SK-N-SH (cell line): ENCODE measurements at regions not wholly inside any gene's neighbourhood (a gene's known extent, or its start where the extent isn't known, plus 50 kb on each side); places are given as distances from the start of the nearest gene placed in this dataset.

Source experiments
- CTCF ChIA-PET: fragments of 300-600, 350-600 bp; formaldehyde crosslinking; extraction: SDS; loops from one replicate; lab custom pipeline; 2021; lab: Yijun Ruan, JAX
- POLR2A ChIA-PET: fragments of 350-600 bp; sonication (Branson Sonifier 250); formaldehyde crosslinking; extraction: SDS; loops from one replicate; lab custom pipeline; 2020; ENCODE audit warnings: antibody characterized with exemption, inconsistent platforms; lab: Yijun Ruan, JAX
- DNase-seq: peaks from one replicate; pipeline ENCODE4 v3.0.0; 2012
- H2AFZ ChIP-seq: fragments of 200-600 bp; sonication (generic); 2 replicates; pipeline ENCODE4 v1.8.1; 2016; ENCODE audit warnings: antibody characterized with exemption, mild to moderate bottlenecking, low read depth
- H3F3A ChIP-seq: fragments of 200-600 bp; sonication (generic); replicated peaks from 2 replicates; pipeline ENCODE3; 2016; ENCODE audit warnings: antibody characterized with exemption, mild to moderate bottlenecking; ENCODE audit not compliant: insufficient read depth
- H3K27ac ChIP-seq, 2 experiments: fragments of 200-500 bp in 1 of 2; fragments of 200-600 bp in 1 of 2; sonication (Bioruptor generic) in 1 of 2; sonication (generic), shearing (Covaris generic) in 1 of 2; 2 replicates each; pipeline versions ENCODE4 v1.5.1 to v1.6.1; 2014 to 2016; ENCODE audit warnings: low read depth in 2 of 2, inconsistent platforms in 1 of 2, low read length in 1 of 2, mild to moderate bottlenecking in 1 of 2, mixed read lengths in 1 of 2
- H3K27me3 ChIP-seq: fragments of 200-600 bp; sonication (generic), shearing (Covaris generic); 2 replicates; pipeline ENCODE4 v1.6.1; 2016; ENCODE audit warnings: mixed run types; ENCODE audit not compliant: insufficient read depth
- H3K36me3 ChIP-seq, 2 experiments: fragments of 200-500 bp in 1 of 2; fragments of 200-600 bp in 1 of 2; sonication (Bioruptor generic) in 1 of 2; sonication (generic) in 1 of 2; replicated peaks in 1 of 2; 2 replicates each; pipeline versions ENCODE3 to v1.5.1; 2014 to 2016; ENCODE audit warnings: low read length in 1 of 2, mild to moderate bottlenecking in 1 of 2; ENCODE audit not compliant: insufficient read depth in 2 of 2, control insufficient read depth in 1 of 2
- H3K4me1 ChIP-seq, 2 experiments: fragments of 200-500 bp in 1 of 2; fragments of 200-600 bp in 1 of 2; sonication (Bioruptor generic) in 1 of 2; sonication (generic), shearing (Covaris generic) in 1 of 2; 2 replicates each; pipeline versions ENCODE4 v1.5.1 to v1.6.1; 2014 to 2016; ENCODE audit warnings: low read depth in 1 of 2, low read length in 1 of 2, mixed run types in 1 of 2; ENCODE audit not compliant: insufficient read depth in 2 of 2, control insufficient read depth in 1 of 2
- H3K4me2 ChIP-seq: fragments of 200-600 bp; sonication (generic), shearing (Covaris generic); 2 replicates; pipeline ENCODE4 v1.6.1; 2017; ENCODE audit warnings: mixed run types
- H3K4me3 ChIP-seq, 2 experiments: fragments of 200-500 bp in 1 of 2; fragments of 200-600 bp in 1 of 2; sonication (Bioruptor generic) in 1 of 2; sonication (generic), shearing (Covaris generic) in 1 of 2; 2 replicates each; pipeline versions ENCODE4 v1.5.1 to v1.8.1; 2014 to 2016; ENCODE audit warnings: low read depth in 2 of 2, inconsistent platforms in 1 of 2, low read length in 1 of 2, mild to moderate bottlenecking in 1 of 2, mixed read lengths in 1 of 2, moderate library complexity in 1 of 2
- H3K79me2 ChIP-seq: fragments of 200-600 bp; sonication (generic); 2 replicates; pipeline ENCODE4 v1.8.1; 2017; ENCODE audit warnings: mild to moderate bottlenecking; ENCODE audit not compliant: insufficient read depth
- H3K9ac ChIP-seq: fragments of 200-600 bp; sonication (generic); 2 replicates; pipeline ENCODE4 v1.6.1; 2017; ENCODE audit warnings: mixed run types
- H3K9me2 ChIP-seq: fragments of 200-600 bp; sonication (generic); 2 replicates; pipeline ENCODE4 v1.6.1; 2017; ENCODE audit warnings: mixed run types
- H3K9me3 ChIP-seq: fragments of 200-600 bp; sonication (generic); 2 replicates; pipeline ENCODE4 v1.6.1; 2017; ENCODE audit warnings: mixed run types, mild to moderate bottlenecking, moderate library complexity
- H4K20me1 ChIP-seq: fragments of 200-600 bp; sonication (generic); 2 replicates; pipeline ENCODE4 v1.6.1; 2017; ENCODE audit warnings: mild to moderate bottlenecking, mixed run types; ENCODE audit not compliant: insufficient read depth
- CHD2 ChIP-seq: fragments of 150-350 bp; IDR thresholded peaks from 2 replicates; pipeline ENCODE4 v1.6.1; 2018; ENCODE audit warnings: low read length; ENCODE audit not compliant: partially characterized antibody
- EP300 ChIP-seq, 2 experiments: IDR thresholded peaks; 2 replicates each; pipeline versions ENCODE4 v1.4.0 to v1.6.1; 2012; ENCODE audit warnings: borderline replicate concordance in 1 of 2, low read depth in 1 of 2, low read length in 1 of 2
- FOSL2 ChIP-seq: IDR thresholded peaks from 2 replicates; pipeline ENCODE4 v1.4.0; 2012; ENCODE audit warnings: low read depth, mild to moderate bottlenecking, moderate library complexity, borderline replicate concordance
- FOXM1 ChIP-seq: IDR thresholded peaks from 2 replicates; pipeline ENCODE4 v1.4.0; 2012; ENCODE audit warnings: low read depth, mild to moderate bottlenecking
- NFIC ChIP-seq: IDR thresholded peaks from 2 replicates; pipeline ENCODE4 v1.4.0; 2012; ENCODE audit warnings: borderline replicate concordance
- NRF1 ChIP-seq: IDR thresholded peaks from 2 replicates; pipeline ENCODE4 v1.6.1; 2012; ENCODE audit warnings: low read depth, mild to moderate bottlenecking, low read length
- POLR2AphosphoS5 ChIP-seq: IDR thresholded peaks from 2 replicates; pipeline ENCODE4 v1.6.1; 2012; ENCODE audit warnings: low read depth, low read length
- RAD21 ChIP-seq: IDR thresholded peaks from 2 replicates; pipeline ENCODE4 v1.6.1; 2012; ENCODE audit warnings: mild to moderate bottlenecking, low read length
- RFX5 ChIP-seq: IDR thresholded peaks from 2 replicates; pipeline ENCODE4 v1.6.1; 2012; ENCODE audit warnings: mild to moderate bottlenecking, improper control_type of control experiment, low read length
- RXRA ChIP-seq: IDR thresholded peaks from 2 replicates; pipeline ENCODE4 v1.4.0; 2012; ENCODE audit warnings: low read depth, mild to moderate bottlenecking, borderline replicate concordance
- SMC3 ChIP-seq: IDR thresholded peaks from 2 replicates; pipeline ENCODE4 v1.6.1; 2012; ENCODE audit warnings: low read depth, low read length, improper control_type of control experiment
- TAF1 ChIP-seq: IDR thresholded peaks from 2 replicates; pipeline ENCODE4 v1.6.1; 2012; ENCODE audit warnings: low read depth, mild to moderate bottlenecking, low read length, moderate library complexity, borderline replicate concordance
- YY1 ChIP-seq: IDR thresholded peaks from 2 replicates; pipeline ENCODE4 v1.4.0; 2012; ENCODE audit warnings: low read depth, mild to moderate bottlenecking
- WGBS: methylation state at CpG from one replicate; pipeline ENCODE4 v1.1.6; 2017; ENCODE audit warnings: low lambda C conversion rate; 5-methylcytosine and 5-hydroxymethylcytosine counted together
- TF ChIP-seq, protein P1 (sequence below): fragments of 200-600 bp; sonication (generic); IDR thresholded peaks from 2 replicates; pipeline ENCODE4 v1.6.1; 2017; ENCODE audit warnings: antibody characterized with exemption, mild to moderate bottlenecking, moderate library complexity
- TF ChIP-seq, protein P2 (sequence below): IDR thresholded peaks from 2 replicates; pipeline ENCODE4 v1.6.1; 2012; ENCODE audit warnings: mild to moderate bottlenecking, low read depth, low read length, moderate library complexity
- TF ChIP-seq, protein P3 (sequence below): IDR thresholded peaks from 2 replicates; pipeline ENCODE4; 2012

DNA sequence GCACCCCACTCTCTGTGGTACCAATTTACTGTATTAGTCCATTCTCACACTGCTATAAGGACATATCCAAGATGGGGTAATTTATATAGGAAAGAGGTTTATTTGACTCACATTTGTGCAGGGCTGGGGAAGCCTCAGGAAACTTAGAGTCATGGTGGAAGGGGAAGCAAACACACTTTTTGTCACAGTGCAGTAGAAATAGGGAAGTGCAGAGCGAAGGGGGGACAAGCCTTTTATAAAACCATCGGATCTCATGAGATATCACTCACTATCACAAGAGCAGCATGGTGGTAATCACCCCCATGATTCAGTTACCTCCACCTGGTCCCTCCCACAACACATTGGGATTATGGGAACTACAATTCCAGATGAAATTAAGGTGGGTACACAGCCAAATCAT lies 766.9 kb upstream of the PCDH10 start:
- H3K4me1 ChIP-seq, result no peaks in the 10 kb centered on the region
- ChIA-PET POLR2A (no interaction called here), CTCF (no interaction called here)
- H3K27me3 ChIP-seq, result no peaks in the 10 kb centered on the region
- no peaks in the 10 kb centered on the region for H3K36me3 ChIP-seq
- H3K4me2 ChIP-seq, result no peak overlapping the region
- H2AFZ ChIP-seq, result no peak overlapping the region
- H3K9me3 ChIP-seq, result no peaks in the 10 kb centered on the region
- no peaks in the 10 kb centered on the region for H3F3A ChIP-seq
- H3K79me2 ChIP-seq, result no peaks in the 10 kb centered on the region
- no peak for DNase-seq
- no peak overlapping the region for H3K9ac ChIP-seq
- no peak overlapping the region for H3K4me3 ChIP-seq
- no peak for TF ChIP-seq TAF1
- no peak for TF ChIP-seq FOXM1
- no peak for TF ChIP-seq RFX5
- no peak for TF ChIP-seq NFIC
- no peak for TF ChIP-seq YY1
- TF ChIP-seq SMC3, result no peak
- TF ChIP-seq EP300 (IDR thresholded peaks at IDR 0.05; ENCODE audit: borderline replicate concordance in 1 of 2, low read depth in 1 of 2, low read length in 1 of 2), result no peak
- no peak for TF ChIP-seq POLR2AphosphoS5
- no peak for TF ChIP-seq NRF1
- no peak overlapping the region for H3K27ac ChIP-seq
- WGBS, result 0% methylated on average over 2 of the region's 2 CpGs
- H3K9me2 ChIP-seq, result no peaks in the 10 kb centered on the region
- H4K20me1 ChIP-seq, result no peaks in the 10 kb centered on the region

DNA sequence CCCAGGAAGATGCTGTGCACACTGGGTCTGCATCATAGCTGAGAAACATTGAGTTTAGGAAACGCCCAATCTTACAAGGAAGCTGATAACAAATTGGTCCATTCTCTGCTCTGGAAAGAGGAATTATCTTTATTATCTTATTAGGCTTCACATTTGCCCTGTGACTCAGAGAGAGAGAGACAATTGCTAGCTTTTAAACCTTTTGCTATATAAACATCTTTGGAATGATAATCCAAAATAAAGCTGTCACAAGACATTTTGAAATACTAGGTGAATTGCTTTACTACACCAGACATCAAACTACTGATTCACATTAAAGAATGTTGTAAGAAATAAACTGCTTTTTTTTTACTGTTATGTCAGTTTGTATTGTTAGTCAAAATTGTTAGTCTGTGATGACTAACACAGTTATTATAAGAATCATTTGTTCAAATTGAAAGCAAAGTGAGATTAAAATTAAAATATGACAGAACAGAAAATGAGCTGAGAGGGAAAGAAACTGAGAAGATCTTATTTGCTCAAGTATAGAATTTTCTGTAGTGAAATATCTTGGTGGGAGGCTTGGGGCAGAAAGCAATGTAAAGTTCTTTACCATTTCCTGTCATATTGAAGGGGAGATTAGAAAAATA lies 765.4 kb upstream of the PCDH10 start:
- Histone ChIP-seq H3K4me2 (no peak overlapping the region), H3K27me3 (no peaks in the 10 kb centered on the region), H3K4me3 (no peak overlapping the region), H2AFZ (no peak overlapping the region), H3K36me3 (no peaks in the 10 kb centered on the region), H3K79me2 (no peaks in the 10 kb centered on the region), H3K9ac (no peak overlapping the region)
- TF ChIP-seq FOSL2, result no peak
- no peak for TF ChIP-seq SMC3
- TF ChIP-seq, protein P1, sequence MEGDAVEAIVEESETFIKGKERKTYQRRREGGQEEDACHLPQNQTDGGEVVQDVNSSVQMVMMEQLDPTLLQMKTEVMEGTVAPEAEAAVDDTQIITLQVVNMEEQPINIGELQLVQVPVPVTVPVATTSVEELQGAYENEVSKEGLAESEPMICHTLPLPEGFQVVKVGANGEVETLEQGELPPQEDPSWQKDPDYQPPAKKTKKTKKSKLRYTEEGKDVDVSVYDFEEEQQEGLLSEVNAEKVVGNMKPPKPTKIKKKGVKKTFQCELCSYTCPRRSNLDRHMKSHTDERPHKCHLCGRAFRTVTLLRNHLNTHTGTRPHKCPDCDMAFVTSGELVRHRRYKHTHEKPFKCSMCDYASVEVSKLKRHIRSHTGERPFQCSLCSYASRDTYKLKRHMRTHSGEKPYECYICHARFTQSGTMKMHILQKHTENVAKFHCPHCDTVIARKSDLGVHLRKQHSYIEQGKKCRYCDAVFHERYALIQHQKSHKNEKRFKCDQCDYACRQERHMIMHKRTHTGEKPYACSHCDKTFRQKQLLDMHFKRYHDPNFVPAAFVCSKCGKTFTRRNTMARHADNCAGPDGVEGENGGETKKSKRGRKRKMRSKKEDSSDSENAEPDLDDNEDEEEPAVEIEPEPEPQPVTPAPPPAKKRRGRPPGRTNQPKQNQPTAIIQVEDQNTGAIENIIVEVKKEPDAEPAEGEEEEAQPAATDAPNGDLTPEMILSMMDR, result no peak
- TF ChIP-seq, protein P2, sequence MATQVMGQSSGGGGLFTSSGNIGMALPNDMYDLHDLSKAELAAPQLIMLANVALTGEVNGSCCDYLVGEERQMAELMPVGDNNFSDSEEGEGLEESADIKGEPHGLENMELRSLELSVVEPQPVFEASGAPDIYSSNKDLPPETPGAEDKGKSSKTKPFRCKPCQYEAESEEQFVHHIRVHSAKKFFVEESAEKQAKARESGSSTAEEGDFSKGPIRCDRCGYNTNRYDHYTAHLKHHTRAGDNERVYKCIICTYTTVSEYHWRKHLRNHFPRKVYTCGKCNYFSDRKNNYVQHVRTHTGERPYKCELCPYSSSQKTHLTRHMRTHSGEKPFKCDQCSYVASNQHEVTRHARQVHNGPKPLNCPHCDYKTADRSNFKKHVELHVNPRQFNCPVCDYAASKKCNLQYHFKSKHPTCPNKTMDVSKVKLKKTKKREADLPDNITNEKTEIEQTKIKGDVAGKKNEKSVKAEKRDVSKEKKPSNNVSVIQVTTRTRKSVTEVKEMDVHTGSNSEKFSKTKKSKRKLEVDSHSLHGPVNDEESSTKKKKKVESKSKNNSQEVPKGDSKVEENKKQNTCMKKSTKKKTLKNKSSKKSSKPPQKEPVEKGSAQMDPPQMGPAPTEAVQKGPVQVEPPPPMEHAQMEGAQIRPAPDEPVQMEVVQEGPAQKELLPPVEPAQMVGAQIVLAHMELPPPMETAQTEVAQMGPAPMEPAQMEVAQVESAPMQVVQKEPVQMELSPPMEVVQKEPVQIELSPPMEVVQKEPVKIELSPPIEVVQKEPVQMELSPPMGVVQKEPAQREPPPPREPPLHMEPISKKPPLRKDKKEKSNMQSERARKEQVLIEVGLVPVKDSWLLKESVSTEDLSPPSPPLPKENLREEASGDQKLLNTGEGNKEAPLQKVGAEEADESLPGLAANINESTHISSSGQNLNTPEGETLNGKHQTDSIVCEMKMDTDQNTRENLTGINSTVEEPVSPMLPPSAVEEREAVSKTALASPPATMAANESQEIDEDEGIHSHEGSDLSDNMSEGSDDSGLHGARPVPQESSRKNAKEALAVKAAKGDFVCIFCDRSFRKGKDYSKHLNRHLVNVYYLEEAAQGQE, result no peak
- TF ChIP-seq RAD21, result no peak
- no peak for TF ChIP-seq CHD2
- TF ChIP-seq RXRA, result no peak
- no peak for TF ChIP-seq POLR2AphosphoS5
- TF ChIP-seq, protein P3, sequence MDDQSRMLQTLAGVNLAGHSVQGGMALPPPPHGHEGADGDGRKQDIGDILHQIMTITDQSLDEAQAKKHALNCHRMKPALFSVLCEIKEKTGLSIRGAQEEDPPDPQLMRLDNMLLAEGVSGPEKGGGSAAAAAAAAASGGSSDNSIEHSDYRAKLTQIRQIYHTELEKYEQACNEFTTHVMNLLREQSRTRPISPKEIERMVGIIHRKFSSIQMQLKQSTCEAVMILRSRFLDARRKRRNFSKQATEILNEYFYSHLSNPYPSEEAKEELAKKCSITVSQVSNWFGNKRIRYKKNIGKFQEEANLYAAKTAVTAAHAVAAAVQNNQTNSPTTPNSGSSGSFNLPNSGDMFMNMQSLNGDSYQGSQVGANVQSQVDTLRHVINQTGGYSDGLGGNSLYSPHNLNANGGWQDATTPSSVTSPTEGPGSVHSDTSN, result no peak
- no peak for TF ChIP-seq NRF1
- TF ChIP-seq YY1, result no peak
- TF ChIP-seq FOXM1, result no peak
- TF ChIP-seq RFX5, result no peak
- TF ChIP-seq, all 33 proteins: peak for 0
- H4K20me1 ChIP-seq, result no peaks in the 10 kb centered on the region
- H3K9me2 ChIP-seq, result no peaks in the 10 kb centered on the region
- no peak overlapping the region for H3K27ac ChIP-seq
- no peak for DNase-seq
- ChIA-PET POLR2A (no interaction called here), CTCF (no interaction called here)
- H3F3A ChIP-seq, result no peaks in the 10 kb centered on the region
- H3K4me1 ChIP-seq, result no peaks in the 10 kb centered on the region
- WGBS, result 0% methylated on average over 1 of the region's 1 CpG
- H3K9me3 ChIP-seq, result no peaks in the 10 kb centered on the region
